Vagina (tissue), 2 donors: ENCODE measurements at regions not wholly inside any gene's neighbourhood (a gene's known extent, or its start where the extent isn't known, plus 50 kb on each side); places are given as distances from the start of the nearest gene placed in this dataset.

Source experiments
- DNase-seq, 2 donors: peaks; one replicate each; pipeline ENCODE4 v3.0.0-alpha.2; 2017; ENCODE audit errors: extremely low spot score in 2 of 2
- H3K27ac ChIP-seq: fragments of 200-600 bp; sonication (generic); one replicate; pipeline ENCODE4 v1.5.1; 2019
- H3K27me3 ChIP-seq: fragments of 200-600 bp; sonication (generic); one replicate; pipeline ENCODE4 v1.5.1; 2019
- H3K36me3 ChIP-seq, 2 donors: fragments of 200-600 bp; sonication (generic); one replicate each; pipeline ENCODE4 v1.5.1; 2017 to 2019
- H3K4me1 ChIP-seq: fragments of 200-600 bp; sonication (generic); one replicate; pipeline ENCODE4 v1.5.1; 2019
- H3K4me3 ChIP-seq, 2 donors: fragments of 200-600 bp; sonication (generic); 1 replicate in 1 of 2; 2 replicates in 1 of 2; pipeline ENCODE4 v1.5.1; 2016 to 2019
- H3K9me3 ChIP-seq: fragments of 200-600 bp; sonication (generic); one replicate; pipeline ENCODE4 v1.5.1; 2019
- CTCF ChIP-seq, 3 experiments: fragments of 450-650 bp in 2 of 3; fragments of 200-600 bp in 1 of 3; sonication (generic) in 1 of 3; IDR thresholded peaks; one replicate each; pipeline ENCODE4 v1.5.1; 2017 to 2019; ENCODE audit warnings: antibody characterized with exemption in 3 of 3, mild to moderate bottlenecking in 2 of 3, moderate library complexity in 2 of 3
- POLR2A ChIP-seq, 2 donors: fragments of 450-650 bp; IDR thresholded peaks; one replicate each; pipeline ENCODE4 v1.6.1; 2017; ENCODE audit warnings: antibody characterized with exemption in 2 of 2, mild to moderate bottlenecking in 2 of 2, moderate library complexity in 2 of 2
- POLR2AphosphoS5 ChIP-seq, 2 donors: sonication (generic); formaldehyde crosslinking; IDR thresholded peaks; one replicate each; pipeline ENCODE4 v1.9.0; 2017; ENCODE audit warnings: antibody characterized with exemption in 2 of 2, mild to moderate bottlenecking in 2 of 2, low read depth in 1 of 2; ENCODE audit not compliant: insufficient read depth in 1 of 2
- intact Hi-C: fragments of 100-400 bp; cut with DNase I; formaldehyde crosslinking; loops from one replicate; pipeline ENCODE4 v1.15.1; 2023

GRCh38 chr3:187520027-187520945 lies 149.9 kb downstream of the SST start:
- H3K9me3 ChIP-seq, result no peaks in the 10 kb centered on the region
- H3K27me3 ChIP-seq, result no peaks in the 10 kb centered on the region
- H3K36me3 ChIP-seq, result no peaks in the 10 kb centered on the region
- DNase-seq, result no peak
- H3K27ac ChIP-seq, result no peak overlapping the region
- no peak overlapping the region for H3K4me3 ChIP-seq
- intact Hi-C loops, result no loop called here
- TF ChIP-seq POLR2AphosphoS5 (IDR thresholded peaks at IDR 0.05; ENCODE audit: insufficient read depth in 1 of 2, low read depth in 1 of 2) (no peak), POLR2A (IDR thresholded peaks at IDR 0.05) (no peak), CTCF (IDR thresholded peaks at IDR 0.05) (no peak)
- H3K4me1 ChIP-seq, result no peaks in the 10 kb centered on the region

- intact Hi-C loops, result no loop called here
- Histone ChIP-seq H3K36me3 (no peaks in the 10 kb centered on the region), H3K9me3 (no peaks in the 10 kb centered on the region), H3K4me3 (no peak overlapping the region), H3K4me1 (no peaks in the 10 kb centered on the region), H3K27me3 (no peaks in the 10 kb centered on the region), H3K27ac (no peak overlapping the region)
- no peak for DNase-seq
- no peak for TF ChIP-seq POLR2A (IDR thresholded peaks at IDR 0.05)
- TF ChIP-seq CTCF (IDR thresholded peaks at IDR 0.05), result no peak
- no peak for TF ChIP-seq POLR2AphosphoS5 (IDR thresholded peaks at IDR 0.05; ENCODE audit: insufficient read depth in 1 of 2, low read depth in 1 of 2)
Measured at GRCh38 chr3:187519428-187519890, 150.7 kb downstream of the SST start.

GRCh38 chr3:187518616-187519015 lies 150.4 kb downstream of the RTP4 start:
- no peak overlapping the region for H3K27ac ChIP-seq
- intact Hi-C loops, result no loop called here
- TF ChIP-seq POLR2A (IDR thresholded peaks at IDR 0.05), result no peak

GRCh38 chr3:187518207-187518606 lies 150.0 kb downstream of the RTP4 start:
- TF ChIP-seq CTCF (IDR thresholded peaks at IDR 0.05), result no peak
- TF ChIP-seq POLR2A (IDR thresholded peaks at IDR 0.05), result no peak
- TF ChIP-seq POLR2AphosphoS5 (IDR thresholded peaks at IDR 0.05; ENCODE audit: insufficient read depth in 1 of 2, low read depth in 1 of 2), result no peak
- H3K9me3 ChIP-seq, result no peaks in the 10 kb centered on the region
- H3K27me3 ChIP-seq, result no peaks in the 10 kb centered on the region
- H3K27ac ChIP-seq, result no peak overlapping the region
- DNase-seq, result no peak
- H3K4me3 ChIP-seq, result no peak overlapping the region
- H3K36me3 ChIP-seq, result no peaks in the 10 kb centered on the region
- no peaks in the 10 kb centered on the region for H3K4me1 ChIP-seq
- intact Hi-C loops, result no loop called here

More at GRCh38 chr3:187518616-187519015, 150.4 kb downstream of the RTP4 start:
- H3K27me3 ChIP-seq, result no peaks in the 10 kb centered on the region
- no peaks in the 10 kb centered on the region for H3K4me1 ChIP-seq
- no peaks in the 10 kb centered on the region for H3K9me3 ChIP-seq
- H3K36me3 ChIP-seq, result no peaks in the 10 kb centered on the region
- no peak for DNase-seq
- H3K4me3 ChIP-seq, result no peak overlapping the region

- intact Hi-C loops, result no loop called here
- DNase-seq, result no peak
Measured at GRCh38 chr3:187516446-187517185, 148.4 kb downstream of the RTP4 start.

More at GRCh38 chr3:187516446-187517185, 148.4 kb downstream of the RTP4 start:
- no peaks in the 10 kb centered on the region for H3K4me1 ChIP-seq
- H3K4me3 ChIP-seq, result no peak overlapping the region
- H3K27me3 ChIP-seq, result no peaks in the 10 kb centered on the region
- no peaks in the 10 kb centered on the region for H3K9me3 ChIP-seq
- H3K36me3 ChIP-seq, result no peaks in the 10 kb centered on the region
- no peak for TF ChIP-seq POLR2A (IDR thresholded peaks at IDR 0.05)
- TF ChIP-seq CTCF (IDR thresholded peaks at IDR 0.05), result no peak
- no peak overlapping the region for H3K27ac ChIP-seq
